Esophagus muscularis mucosa (tissue), 4 donors: ENCODE measurements at regions not wholly inside any gene's neighbourhood (a gene's known extent, or its start where the extent isn't known, plus 50 kb on each side); places are given as distances from the start of the nearest gene placed in this dataset.

Experiments used
- DNase-seq: peaks from one replicate; pipeline ENCODE4 v3.0.0-alpha.2; 2017; ENCODE audit errors: extremely low spot score
- H3K27ac ChIP-seq, 4 donors: fragments of 200-600 bp; sonication (generic); replicated peaks in 1 of 4; 1 replicate in 3 of 4; 2 replicates in 1 of 4; pipeline ENCODE4 v1.5.1; 2016 to 2019; ENCODE audit warnings: mild to moderate bottlenecking in 1 of 4
- H3K27me3 ChIP-seq, 4 donors: fragments of 200-600 bp; sonication (generic); one replicate each; pipeline versions ENCODE4 v1.5.1 to v1.6.0; 2016 to 2019
- H3K36me3 ChIP-seq, 4 donors: fragments of 200-600 bp; sonication (generic); one replicate each; pipeline ENCODE4 v1.5.1; 2016 to 2019
- H3K4me1 ChIP-seq, 4 donors: fragments of 200-600 bp; sonication (generic); one replicate each; pipeline ENCODE4 v1.5.1; 2016 to 2019
- H3K4me3 ChIP-seq, 4 donors: fragments of 200-600 bp; sonication (generic); 1 replicate in 2 of 4; 2 replicates in 2 of 4; pipeline ENCODE4 v1.5.1; 2016 to 2019; ENCODE audit warnings: mild to moderate bottlenecking in 4 of 4, moderate library complexity in 1 of 4
- H3K9me3 ChIP-seq, 4 donors: fragments of 200-600 bp; sonication (generic); 1 replicate in 3 of 4; 2 replicates in 1 of 4; pipeline ENCODE4 v1.5.1; 2016 to 2019
- CTCF ChIP-seq, 3 experiments: fragments of 200-600 bp in 2 of 3; fragments of 450-650 bp in 1 of 3; sonication (generic) in 2 of 3; IDR thresholded peaks; one replicate each; pipeline ENCODE4 v1.5.1; 2017 to 2019; ENCODE audit warnings: antibody characterized with exemption in 3 of 3, mild to moderate bottlenecking in 2 of 3, moderate library complexity in 1 of 3
- EP300 ChIP-seq: sonication (generic); formaldehyde crosslinking; IDR thresholded peaks from one replicate; pipeline ENCODE4 v1.6.1; 2017; ENCODE audit warnings: antibody characterized with exemption
- POLR2A ChIP-seq: fragments of 450-650 bp; IDR thresholded peaks from one replicate; pipeline ENCODE4 v1.6.1; 2017; ENCODE audit warnings: antibody characterized with exemption, moderate library complexity, mild to moderate bottlenecking, low read depth
- POLR2AphosphoS5 ChIP-seq, 2 donors: sonication (generic); formaldehyde crosslinking; IDR thresholded peaks; one replicate each; pipeline ENCODE4 v1.6.1; 2017; ENCODE audit warnings: antibody characterized with exemption in 2 of 2
- WGBS: methylation state at CpG from one replicate; pipeline ENCODE4 v1.1.5; 2018; 5-methylcytosine and 5-hydroxymethylcytosine counted together
- intact Hi-C: fragments of 100-400 bp; cut with DNase I; formaldehyde crosslinking; loops from one replicate; pipeline ENCODE4 v1.15.1; 2023

- Histone ChIP-seq H3K4me3 (no peak overlapping the region), H3K9me3 (no peaks in the 10 kb centered on the region), H3K36me3 (no peaks in the 10 kb centered on the region), H3K27me3 (peaks cover 0 to 4% (median 0%) of the 10 kb centered on the region in 4 donors), H3K27ac (no peak overlapping the region), H3K4me1 (peaks cover 0 to 6% (median 5%) of the 10 kb centered on the region in 4 donors)
- intact Hi-C loops, result no loop called here
- TF ChIP-seq EP300 (no peak), CTCF (IDR thresholded peaks at IDR 0.05) (peak; percentile 64 to 81 (median 69)), POLR2AphosphoS5 (IDR thresholded peaks at IDR 0.05) (peak in 1 of 2 donors; percentile 42), POLR2A (no peak)
- DNase-seq, result peak; percentile 90
- WGBS, result 0% methylated on average over 3 of the region's 3 CpGs
These were observed 50.5 kb upstream of the ASIP start for GRCh38 chr20:34190679-34191090.
